ENCODE measurements at regions not wholly inside any gene's neighbourhood (a gene's known extent, or its start where the extent isn't known, plus 50 kb on each side); places are given as distances from the start of the nearest gene placed in this dataset.

- TF ChIP-seq CTCF (conservative IDR thresholded peaks at IDR 0.05; ENCODE audit: low read depth, low read length) = no peak
- no peak for TF ChIP-seq EZH2 (IDR thresholded peaks at IDR 0.05; ENCODE audit: low read length, unreplicated experiment)
Measured at GRCh38 chr5:15320871-15321270, 179.1 kb upstream of the FBXL7 start.

Data from PC-3 (cell line).